ENCODE measurements at regions not wholly inside any gene's neighbourhood (a gene's known extent, or its start where the extent isn't known, plus 50 kb on each side); places are given as distances from the start of the nearest gene placed in this dataset.
A peak's percentile ranks its signal among the peaks of the same experiment; 100 is the strongest.

- DNase-seq = peak; percentile 85
Observed at GRCh38 chr6:43980004-43980795, 147.1 kb downstream of the MRPL14 start.

- DNase-seq = peak; percentile 42
Observed at GRCh38 chr6:43979525-43979924, 147.7 kb downstream of the MRPL14 start.

DNA sequence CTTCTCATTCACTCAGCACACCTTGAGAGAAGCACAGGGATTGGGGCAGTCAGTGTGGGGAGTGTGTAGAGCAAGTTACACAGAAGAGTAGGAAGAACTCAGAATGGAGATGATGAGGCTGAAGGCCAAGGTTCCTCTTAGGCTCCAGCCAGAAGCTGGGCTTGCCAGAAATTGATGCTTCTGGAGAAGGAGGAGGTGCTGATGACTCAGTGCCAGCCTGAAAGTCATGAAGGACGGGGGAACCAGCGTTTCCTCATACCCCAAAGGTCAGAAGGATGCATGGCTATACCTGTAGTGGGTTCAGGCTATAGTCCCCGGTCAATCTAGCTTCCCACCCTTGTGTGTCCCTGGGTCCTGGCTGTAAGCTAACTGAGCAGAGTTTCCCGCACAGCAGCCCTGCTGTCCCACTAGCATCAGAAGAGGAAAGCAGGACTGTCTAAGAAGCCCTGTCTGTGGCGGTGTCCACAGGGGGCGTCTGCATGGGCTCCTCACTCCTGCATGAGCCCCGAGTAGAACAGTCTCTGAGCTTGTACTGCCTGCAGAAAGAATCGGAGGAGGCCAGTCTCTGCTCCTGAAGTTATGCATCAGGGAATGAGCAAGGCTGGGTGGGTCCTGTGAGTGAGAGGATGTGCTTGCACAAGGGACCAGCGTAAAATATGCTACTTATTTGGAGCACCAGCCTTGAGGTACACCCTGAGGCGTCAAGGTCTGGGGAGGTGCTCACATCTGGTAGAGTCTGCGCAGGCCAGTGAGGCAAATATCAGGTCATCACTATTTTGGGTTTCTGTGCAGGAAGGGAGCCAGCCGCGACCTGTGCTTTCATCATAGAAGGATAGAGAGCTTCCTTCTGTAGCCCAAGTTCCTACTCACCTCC, 148.5 kb downstream of the MRPL14 start:
- no peak for DNase-seq

DNA sequence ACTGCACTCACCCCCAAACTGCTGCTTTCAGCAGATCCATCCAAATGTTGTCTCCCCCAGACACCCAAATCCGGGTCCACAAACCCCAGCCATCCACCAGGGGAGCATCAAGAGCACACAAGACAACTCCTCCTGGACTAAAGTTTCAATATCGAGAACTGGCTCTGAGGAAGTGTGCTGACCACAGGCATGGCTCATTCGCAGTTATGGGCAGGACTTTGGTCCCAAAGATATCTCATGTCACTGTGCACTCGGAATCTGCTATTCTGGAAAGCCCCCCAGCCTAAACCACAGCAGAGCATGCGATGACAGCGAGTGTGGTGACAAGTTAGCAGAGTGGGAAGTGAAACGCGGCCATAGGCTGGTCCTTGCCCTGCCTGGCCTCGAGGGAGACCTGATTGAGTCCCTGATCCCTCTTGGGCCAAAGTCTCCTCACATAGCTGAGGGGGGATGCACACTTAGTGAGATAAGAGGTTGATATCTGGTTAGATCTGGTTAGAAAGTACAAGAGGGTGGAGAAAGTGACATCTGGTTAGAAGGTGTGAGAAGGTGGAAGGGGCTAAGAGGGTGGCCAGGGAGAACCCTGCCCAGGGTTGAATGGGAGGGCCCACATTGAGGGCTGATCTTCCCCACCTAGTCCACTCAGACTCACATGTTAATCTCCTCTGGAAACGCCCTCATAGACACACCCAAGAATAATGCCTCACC, 149.7 kb downstream of the MRPL14 start:
- DNase-seq = no peak

DNA sequence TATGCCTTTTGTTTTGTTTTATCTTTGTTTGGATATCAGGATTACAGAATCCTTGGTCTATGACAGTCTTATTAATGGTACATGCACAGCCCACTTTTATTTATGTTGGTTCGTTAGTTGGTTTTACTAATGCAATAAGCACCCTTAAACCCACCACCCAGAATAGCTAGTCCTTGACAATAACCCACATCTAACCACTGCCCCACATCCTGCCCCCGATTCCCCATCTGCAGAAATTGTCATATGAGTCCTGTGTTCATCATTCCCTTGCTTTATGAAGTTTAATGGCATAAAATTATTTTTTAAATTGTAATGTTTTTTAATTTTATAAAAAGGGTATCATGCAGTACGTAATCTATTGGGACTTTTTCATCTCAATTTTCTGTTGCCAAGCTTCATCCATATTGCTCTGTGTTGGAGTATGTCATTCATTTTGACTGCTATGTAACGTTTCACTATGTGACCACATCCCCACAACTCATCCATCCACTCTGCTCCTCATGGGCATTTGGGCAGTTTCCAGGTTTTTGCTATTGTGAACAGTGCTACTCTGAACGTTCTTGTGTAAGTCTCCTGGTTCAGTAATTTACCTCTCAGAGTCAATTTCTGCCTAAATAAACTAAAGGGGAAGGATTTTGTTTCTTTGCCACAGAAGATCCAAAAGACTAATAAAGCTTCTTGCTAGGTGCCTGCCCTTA, 150.4 kb downstream of the MRPL14 start:
- no peak for DNase-seq

GRCh38 chr6:43974643-43975230, 152.5 kb downstream of the MRPL14 start:
- no peak for DNase-seq

- no peak for DNase-seq
Observed at GRCh38 chr6:43973357-43973756, 153.9 kb downstream of the MRPL14 start.

GRCh38 chr6:43972913-43973300, 154.3 kb downstream of the MRPL14 start:
- DNase-seq = no peak

GRCh38 chr6:43972179-43972912, 154.9 kb downstream of the MRPL14 start:
- DNase-seq = no peak

DNA sequence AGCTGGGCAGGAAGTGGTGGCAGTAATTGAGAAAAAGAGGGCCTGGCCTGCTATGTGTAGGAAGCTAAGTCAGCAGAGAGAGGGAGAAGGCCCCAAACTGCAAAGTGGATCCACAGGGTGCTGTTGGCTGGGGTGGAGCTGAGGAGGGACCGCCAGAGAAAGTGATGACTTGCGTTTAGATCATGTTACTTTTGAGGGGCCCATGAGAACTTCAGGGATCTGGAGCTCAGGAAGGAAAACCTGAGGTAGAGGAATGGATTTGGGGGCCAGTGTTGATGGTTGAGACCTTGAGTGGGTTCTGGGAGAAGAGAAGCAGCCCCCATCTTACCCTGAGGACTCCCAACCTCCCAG, 155.5 kb downstream of the MRPL14 start:
- no peak for DNase-seq

GRCh38 chr6:43970913-43971775, 156.1 kb downstream of the MRPL14 start:
- peak; percentile 64 for DNase-seq

GRCh38 chr6:43970068-43970912, 157.0 kb downstream of the MRPL14 start:
- DNase-seq = no peak

DNA sequence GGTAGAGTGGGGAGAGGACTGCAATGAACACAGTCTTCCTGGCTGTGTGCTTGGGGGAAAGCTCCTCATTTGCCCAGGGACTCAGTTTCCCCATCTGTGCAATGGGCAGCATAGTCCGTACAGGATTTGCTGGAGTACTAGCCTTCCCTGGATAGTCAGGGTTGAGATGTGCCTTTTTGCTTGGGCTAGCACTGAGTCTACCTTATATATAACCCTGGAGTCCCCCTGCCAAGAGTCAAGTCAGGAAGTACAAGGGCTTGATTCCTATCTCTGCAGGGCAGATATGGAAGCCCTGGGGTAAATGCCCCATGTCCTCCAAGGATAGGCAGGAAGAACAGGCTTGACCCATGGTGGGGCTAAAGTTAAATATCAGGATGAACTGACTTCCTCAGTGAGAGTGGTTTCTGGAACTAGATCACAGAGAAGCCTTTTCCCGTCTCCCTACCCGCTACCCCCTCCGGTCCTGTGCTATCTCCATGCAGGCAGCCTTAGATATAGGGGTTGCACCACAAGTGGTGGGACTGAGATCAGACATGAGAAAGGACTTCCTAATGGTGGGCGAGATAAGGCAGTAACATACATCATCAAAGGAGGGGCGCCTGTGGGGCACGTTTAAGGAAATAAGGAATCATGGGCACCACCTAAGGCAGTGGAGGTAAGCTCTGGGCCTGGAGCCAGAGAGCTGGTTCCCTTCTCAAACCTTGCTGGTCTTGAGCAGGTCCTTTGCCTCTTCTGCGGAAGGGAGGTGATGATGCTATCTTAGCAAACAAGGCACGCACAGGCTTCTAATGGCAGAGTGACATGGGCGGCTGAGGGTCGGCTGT, 157.9 kb downstream of the MRPL14 start:
- no peak for DNase-seq

DNA sequence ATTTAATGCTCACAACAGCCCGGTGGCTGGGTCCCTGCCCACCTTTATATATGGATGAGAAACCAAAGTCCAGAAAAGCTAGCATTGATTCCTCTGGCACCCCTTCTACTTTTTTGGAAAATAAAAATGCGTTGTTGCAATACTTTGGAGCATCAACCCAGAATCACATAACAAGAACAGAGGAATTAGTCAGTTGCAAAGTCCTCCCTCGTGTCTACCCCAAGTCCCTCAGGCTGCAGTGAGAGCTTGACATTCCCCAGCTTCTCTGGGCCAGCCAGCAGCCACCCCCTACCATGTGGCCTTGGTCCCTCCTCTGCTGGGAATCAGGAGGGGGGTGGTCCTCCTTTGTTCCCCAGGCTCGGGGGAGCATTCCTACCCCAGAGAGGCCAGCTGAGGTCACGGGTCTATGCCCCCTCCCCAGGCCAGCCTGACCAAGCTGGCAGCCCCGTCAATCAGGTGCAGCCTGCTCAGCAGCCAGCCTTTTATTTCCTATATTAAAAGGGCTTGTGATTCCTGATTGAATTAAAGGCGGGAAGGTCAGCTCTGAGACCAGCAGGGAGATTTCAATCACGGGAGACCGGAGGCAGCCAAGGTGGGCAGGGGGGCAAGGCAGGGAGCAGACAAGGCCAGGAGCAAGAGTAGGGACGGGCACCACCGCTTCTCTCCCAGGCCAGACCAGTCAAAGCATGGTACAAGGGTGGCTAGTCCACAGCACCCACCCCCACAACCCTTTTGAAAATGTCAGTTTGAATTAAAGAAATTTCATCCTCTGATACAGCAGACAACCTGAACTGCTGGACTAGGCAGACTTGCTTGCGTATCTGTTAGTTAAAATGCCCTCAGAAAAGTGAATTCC, 158.9 kb downstream of the MRPL14 start:
- DNase-seq = no peak

- no peak for DNase-seq
Observed at GRCh38 chr6:43967719-43968091, 159.5 kb downstream of the MRPL14 start.

DNA sequence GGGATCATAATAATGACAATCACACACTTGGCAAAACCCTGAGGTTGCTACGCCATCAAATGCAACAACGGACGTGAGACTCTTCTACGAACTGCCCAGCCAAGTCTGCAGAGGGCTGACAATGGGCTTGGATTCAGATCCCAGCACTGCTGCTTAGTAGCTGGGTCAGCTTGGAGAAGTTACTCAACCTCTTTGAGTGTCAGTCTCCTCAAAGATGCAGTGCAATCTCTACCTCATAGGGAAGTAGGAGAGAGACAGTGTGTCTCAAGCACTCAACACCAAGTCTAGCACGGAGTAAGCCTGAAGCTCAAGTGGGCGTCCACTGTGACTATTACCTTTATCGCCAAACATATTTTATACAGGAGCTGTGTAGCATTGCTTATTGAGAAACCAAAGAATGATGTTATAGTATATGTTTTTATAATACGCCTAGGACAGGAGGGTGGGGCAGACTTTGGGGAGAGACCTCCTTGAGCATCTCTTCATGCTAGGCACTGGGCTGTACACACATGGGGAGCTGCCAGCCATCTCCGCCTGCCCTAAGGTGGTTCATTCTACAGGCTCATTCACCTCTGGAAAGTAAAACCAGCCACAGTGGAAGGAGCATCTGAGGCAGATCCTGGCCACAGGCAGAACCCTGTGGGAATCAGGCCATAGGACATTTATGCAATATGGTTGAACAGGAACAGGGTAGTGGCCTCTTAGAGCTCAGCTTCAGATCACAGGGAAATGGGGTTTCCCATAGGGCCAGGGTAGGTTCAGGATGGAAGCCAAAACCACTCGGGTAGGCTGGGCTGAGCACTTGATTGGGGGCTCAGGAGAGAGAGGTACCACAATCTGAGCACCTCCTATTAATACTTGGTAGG, 160.2 kb downstream of the MRPL14 start:
- DNase-seq = no peak

DNA sequence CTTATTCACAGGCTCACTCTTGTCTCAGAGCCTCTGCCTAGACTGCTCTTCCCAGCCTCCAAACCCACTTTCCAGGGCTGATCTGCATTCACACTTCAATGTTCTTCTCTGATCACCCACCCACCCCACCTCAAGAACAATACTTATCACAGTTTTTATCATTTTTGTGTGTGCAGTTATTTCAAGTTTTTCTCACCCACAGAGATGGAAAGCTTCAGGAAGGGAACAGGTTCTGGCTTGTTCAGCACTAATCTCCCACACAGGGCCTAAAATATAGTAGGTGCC, 160.9 kb downstream of the MRPL14 start:
- DNase-seq = no peak
